K562 (cell line): ENCODE measurements at regions not wholly inside any gene's neighbourhood (a gene's known extent, or its start where the extent isn't known, plus 50 kb on each side); places are given as distances from the start of the nearest gene placed in this dataset.

Experiments used
- ATAC-seq: fragments of 200-7000 bp; cut with Tn5 transposase; 3 replicates; pipeline ENCODE4 v1.9.1; 2020; ENCODE audit warnings: moderate library complexity
- BruUV-seq: library from RNA; stranded (reverse); fragments of 400-500 nt; replicated peaks from 2 replicates; lab custom pipeline; 2021; lab: Mats Ljungman, UMichigan
- CTCF ChIA-PET: fragments of 300-600 bp; formaldehyde crosslinking; extraction: SDS; loops from one replicate; lab custom pipeline; 2021; ENCODE audit warnings: low intra/inter-chr PET ratio; lab: Yijun Ruan, JAX
- POLR2A ChIA-PET: fragments of 300-600, 350-650 bp; sonication (Branson Sonifier 250); formaldehyde crosslinking; extraction: SDS; loops from one replicate; lab custom pipeline; 2021; ENCODE audit warnings: antibody characterized with exemption, inconsistent platforms; lab: Yijun Ruan, JAX
- DNase-seq, 4 experiments: peaks; one replicate each; pipeline versions ENCODE4 v3.0.0 to v3.0.0-alpha.2; 2011 to 2018; ENCODE audit warnings: low spot score in 3 of 4, mixed read lengths in 3 of 4; ENCODE audit errors: extremely low read depth in 1 of 4
- FAIRE-seq: peaks from 2 replicates; lab custom pipeline; 2011; peaks lifted over from hg19 to GRCh38; lab: Jason Lieb, UNC
- H2AFZ ChIP-seq: 2 replicates; pipeline ENCODE4 v1.6.0; 2011; ENCODE audit warnings: low read depth, low read length, control low read depth, inconsistent platforms
- H3K27ac ChIP-seq: fragments of 200-600 bp; 3 replicates; pipeline ENCODE4 v1.8.0; 2011; ENCODE audit warnings: low read depth, mild to moderate bottlenecking, control low read depth, inconsistent platforms, low read length, moderate library complexity, mixed read lengths; ENCODE audit errors: extremely low read depth
- H3K27me3 ChIP-seq, 2 experiments: fragments of 300-600 bp in 1 of 2; 2 replicates in 1 of 2; 3 replicates in 1 of 2; pipeline versions ENCODE4 v1.6.0 to v1.8.0; 2011; ENCODE audit warnings: inconsistent platforms in 2 of 2, low read length in 2 of 2, mild to moderate bottlenecking in 1 of 2, mixed read lengths in 1 of 2, moderate library complexity in 1 of 2; ENCODE audit not compliant: control insufficient read depth in 2 of 2, insufficient read depth in 2 of 2
- H3K36me3 ChIP-seq: fragments of 300-600 bp; 3 replicates; pipeline ENCODE4 v1.8.0; 2011; ENCODE audit warnings: mild to moderate bottlenecking, low read length, inconsistent platforms; ENCODE audit not compliant: control insufficient read depth, insufficient read depth
- H3K4me1 ChIP-seq, 2 experiments: fragments of 200-600 bp in 1 of 2; replicated peaks in 1 of 2; 2 replicates in 1 of 2; 3 replicates in 1 of 2; pipeline versions ENCODE4 v1.5.1 to v1.8.0; 2011; ENCODE audit warnings: inconsistent platforms in 2 of 2, low read length in 2 of 2, mild to moderate bottlenecking in 1 of 2, mixed read lengths in 1 of 2, moderate library complexity in 1 of 2; ENCODE audit not compliant: control insufficient read depth in 2 of 2, insufficient read depth in 2 of 2
- H3K4me2 ChIP-seq: 2 replicates; pipeline ENCODE4 v1.6.1; 2011; ENCODE audit warnings: low read length, control low read depth, inconsistent platforms, mixed read lengths; ENCODE audit not compliant: insufficient read depth
- H3K4me3 ChIP-seq: fragments of 200-600 bp; sonication (generic), shearing (Covaris generic); 2 replicates; pipeline ENCODE4 v1.5.1; 2016; ENCODE audit warnings: control low read depth, inconsistent platforms
- H3K79me2 ChIP-seq: fragments of 200-600 bp; 3 replicates; pipeline ENCODE4 v1.8.0; 2011; ENCODE audit warnings: low read length, inconsistent platforms; ENCODE audit not compliant: control insufficient read depth, insufficient read depth
- H3K9ac ChIP-seq, 2 experiments: 2 replicates each; pipeline versions ENCODE4 v1.6.0 to v1.6.1; 2011; ENCODE audit warnings: low read depth in 2 of 2, low read length in 2 of 2, control low read depth in 1 of 2, inconsistent platforms in 1 of 2, mild to moderate bottlenecking in 1 of 2, mixed read lengths in 1 of 2; ENCODE audit not compliant: insufficient read depth in 1 of 2
- H3K9me1 ChIP-seq: one replicate; pipeline ENCODE4 v1.6.0; 2011; ENCODE audit warnings: inconsistent platforms, mild to moderate bottlenecking, low read length, moderate library complexity; ENCODE audit not compliant: control insufficient read depth, insufficient read depth
- H3K9me3 ChIP-seq: replicated peaks from 2 replicates; pipeline ENCODE4 v1.5.1; 2011; ENCODE audit warnings: low read depth, low read length, inconsistent platforms; ENCODE audit not compliant: control insufficient read depth, insufficient read depth
- H4K20me1 ChIP-seq: replicated peaks from 2 replicates; pipeline ENCODE4 v1.6.1; 2011; ENCODE audit warnings: low read length, inconsistent platforms, mixed read lengths; ENCODE audit not compliant: control insufficient read depth, insufficient read depth
- COPS2 ChIP-seq: fragments of 450-650 bp; conservative IDR thresholded peaks from 2 replicates; pipeline ENCODE4 v1.6.1; 2016; ENCODE audit warnings: mild to moderate bottlenecking, moderate library complexity
- FOXA3 ChIP-seq, 2 experiments: fragments of 450-650 bp in 1 of 2; sonication (generic) in 1 of 2; formaldehyde crosslinking; IDR thresholded peaks in 1 of 2; conservative IDR thresholded peaks in 1 of 2; 2 replicates each; pipeline versions ENCODE4 v1.4.0 to v1.8.0; 2020 to 2022; ENCODE audit warnings: mild to moderate bottlenecking in 2 of 2, missing genetic modification reagents in 1 of 2
- MEIS2 ChIP-seq: fragments of 450-650 bp; IDR thresholded peaks from 2 replicates; pipeline ENCODE4 v1.6.1; 2014; ENCODE audit warnings: mild to moderate bottlenecking; ENCODE audit not compliant: partially characterized antibody
- TBL1XR1 ChIP-seq, 2 experiments: IDR thresholded peaks; 2 replicates each; pipeline ENCODE4 v1.6.1; 2012; ENCODE audit warnings: improper control_type of control experiment in 2 of 2, low read length in 2 of 2, mild to moderate bottlenecking in 1 of 2
- TFE3 ChIP-seq: fragments of 450-650 bp; formaldehyde crosslinking; IDR thresholded peaks from 2 replicates; pipeline ENCODE4 v1.4.0; 2020; ENCODE audit warnings: mild to moderate bottlenecking, mixed read lengths
- THAP7 ChIP-seq: fragments of 250-450 bp; sonication (Bioruptor Pico); IDR thresholded peaks from 2 replicates; pipeline ENCODE4 v1.5.0; 2021
- ZC3H8 ChIP-seq: fragments of 450-650 bp; IDR thresholded peaks from 2 replicates; pipeline ENCODE4 v1.6.1; 2017
- ZFP30 ChIP-seq: fragments of 250-450 bp; sonication (Bioruptor Pico); IDR thresholded peaks from 2 replicates; pipeline ENCODE4 v1.8.0; 2022; ENCODE audit warnings: moderate library complexity, mild to moderate bottlenecking, inconsistent platforms, borderline replicate concordance
- ZNF282 ChIP-seq: sonication (generic); formaldehyde crosslinking; IDR thresholded peaks from 2 replicates; pipeline ENCODE4 v1.8.1; 2023; ENCODE audit warnings: missing genetic modification reagents
- ZNF449 ChIP-seq: fragments of 250-450 bp; sonication (Bioruptor Pico); IDR thresholded peaks from 2 replicates; pipeline ENCODE4 v1.8.0; 2022; ENCODE audit warnings: moderate library complexity, mild to moderate bottlenecking, inconsistent platforms
- ZNF551 ChIP-seq: fragments of 250-450 bp; sonication (Bioruptor Pico); IDR thresholded peaks from 2 replicates; pipeline ENCODE4 v1.5.0; 2021; ENCODE audit warnings: mild to moderate bottlenecking, moderate library complexity
- ZNF780A ChIP-seq: fragments of 250-450 bp; sonication (Bioruptor Pico); IDR thresholded peaks from 2 replicates; pipeline ENCODE4 v1.5.0; 2021; ENCODE audit warnings: mild to moderate bottlenecking
- WGBS: fragments of 100-300 bp; shearing (Covaris generic); methylation state at CpG from one replicate; pipeline ENCODE4 v1.1.6; 2016; ENCODE audit warnings: low coverage, mixed read lengths; ENCODE audit not compliant: insufficient coverage; ENCODE audit errors: missing lambda C conversion rate; 5-methylcytosine and 5-hydroxymethylcytosine counted together
- in situ Hi-C: fragments of 300-500 bp; cut with MboI; formaldehyde crosslinking; loops from 4 replicates; pipeline ENCODE4 v1.15.0; 2018; ENCODE audit warnings: inconsistent platforms, mixed read lengths
- intact Hi-C: fragments of 100-400 bp; cut with micrococcal nuclease; formaldehyde crosslinking; loops from 2 replicates; pipeline ENCODE4 v1.14.2; 2022

- WGBS: 76% methylated on average over 6 of the region's 6 CpGs
- in situ Hi-C loops: no loop called here
- Histone ChIP-seq H3K9me3 (no peaks in the 10 kb centered on the region), H4K20me1 (no peaks in the 10 kb centered on the region), H3K9me1 (no peaks in the 10 kb centered on the region), H3K27me3 (peaks cover 0 to 7% of the 10 kb centered on the region in 2 experiments; a peak in 1 of 5 replicates), H3K27ac (no peak overlapping the region), H3K4me1 (no peaks in the 10 kb centered on the region; a peak in 2 of 5 replicates), H3K36me3 (no peaks in the 10 kb centered on the region), H3K4me3 (no peak overlapping the region), H3K4me2 (no peak overlapping the region), H3K79me2 (no peaks in the 10 kb centered on the region), H3K9ac (no peak overlapping the region), H2AFZ (no peak overlapping the region)
- intact Hi-C loops: no loop called here
- peak; percentile 84 for TF ChIP-seq TFE3
- no peak for TF ChIP-seq FOXA3 (CRISPR knock-in tag; conservative IDR thresholded peaks at IDR 0.05 in 1 of 2, IDR thresholded peaks at IDR 0.05 in 1 of 2)
- TF ChIP-seq ZC3H8: no peak
- TF ChIP-seq THAP7 (CRISPR knock-in tag): no peak
- TF ChIP-seq ZNF449 (CRISPR knock-in tag): no peak
- TF ChIP-seq ZNF282 (CRISPR knock-in tag): no peak
- no peak for TF ChIP-seq ZFP30 (CRISPR knock-in tag)
- peak; percentile 15 for TF ChIP-seq MEIS2
- no peak for TF ChIP-seq ZNF780A
- no peak for TF ChIP-seq COPS2
- TF ChIP-seq ZNF551 (CRISPR knock-in tag): no peak
- no peak for TF ChIP-seq TBL1XR1 (IDR thresholded peaks at IDR 0.05; ENCODE audit: low read length in 2 of 2)
- POLR2A ChIA-PET: interaction anchor here (1.0 to 1.2 kb wide), 2 partner anchors 9 to 10 kb away, joined by 3 read pairs; no protein-coding TSS in a partner anchor
- ATAC-seq (no peak), DNase-seq (no peak), FAIRE-seq (no peak)
- BruUV-seq: no TSS peak
- CTCF ChIA-PET: no interaction called here
These were observed 583.2 kb upstream of the KLF4 start for GRCh38 chr9:108072740-108073139.
